B cell (primary cell): ENCODE measurements at regions not wholly inside any gene's neighbourhood (a gene's known extent, or its start where the extent isn't known, plus 50 kb on each side); places are given as distances from the start of the nearest gene placed in this dataset.
"Not testable (repeated sequence)": the region's sequence is repeated elsewhere in the genome, so short reads cannot be mapped to it uniquely, and the experiment has no call there.

Experiments
- ATAC-seq: fragments of 200-7000 bp; cut with Tn5 transposase; one replicate; pipeline ENCODE4 v1.10.0; 2021; ENCODE audit warnings: low read depth, mild to moderate bottlenecking, moderate number of reproducible peaks, moderate library complexity
- CTCF ChIA-PET: fragments of 350-600 bp; sonication (Branson Sonifier 250); formaldehyde crosslinking; loops from one replicate; lab custom pipeline; 2021; ENCODE audit warnings: antibody characterized with exemption, inconsistent platforms; lab: Charles Lee
- POLR2A ChIA-PET: fragments of 350-600 bp; sonication (Branson Sonifier 250); formaldehyde crosslinking; loops from one replicate; lab custom pipeline; 2021; ENCODE audit warnings: antibody characterized with exemption; lab: Charles Lee
- DNase-seq: peaks from one replicate; pipeline ENCODE4 v3.0.0; 2013
- H2AFZ ChIP-seq: 2 replicates; pipeline ENCODE4 v1.6.1; 2012; ENCODE audit warnings: mild to moderate bottlenecking, low read depth, low read length; ENCODE audit not compliant: insufficient read depth, poor library complexity, severe bottlenecking
- H3K27ac ChIP-seq, 2 donors: 1 replicate in 1 of 2; 2 replicates in 1 of 2; pipeline ENCODE4 v1.5.1; 2012 to 2013; ENCODE audit warnings: low read length in 2 of 2, mild to moderate bottlenecking in 2 of 2, moderate library complexity in 1 of 2
- H3K27me3 ChIP-seq, 4 experiments: fragments of 200-600 bp in 1 of 4; sonication (generic) in 1 of 4; replicated peaks in 1 of 4; 1 replicate in 2 of 4; 2 replicates in 2 of 4; pipeline versions ENCODE4 v1.6.1 to v1.7.0; 2013 to 2016; ENCODE audit warnings: low read length in 3 of 4, mild to moderate bottlenecking in 2 of 4, mixed read lengths in 1 of 4, moderate library complexity in 1 of 4; ENCODE audit not compliant: insufficient read depth in 4 of 4, control insufficient read depth in 3 of 4; ENCODE audit errors: control extremely low read depth in 1 of 4
- H3K36me3 ChIP-seq, 2 experiments: replicated peaks in 1 of 2; 1 replicate in 1 of 2; 2 replicates in 1 of 2; pipeline versions ENCODE4 v1.6.1 to v1.7.1; 2013; ENCODE audit warnings: low read length in 1 of 2; ENCODE audit not compliant: insufficient read depth in 2 of 2, control insufficient read depth in 1 of 2; ENCODE audit errors: control extremely low read depth in 1 of 2, extremely low read depth in 1 of 2
- H3K4me1 ChIP-seq, 2 donors: fragments of 200-600 bp in 1 of 2; sonication (generic) in 1 of 2; 1 replicate in 1 of 2; 2 replicates in 1 of 2; pipeline versions ENCODE4 v1.5.1 to v1.6.1; 2013 to 2017; ENCODE audit warnings: low read length in 2 of 2; ENCODE audit not compliant: control insufficient read depth in 2 of 2, insufficient read depth in 2 of 2
- H3K4me2 ChIP-seq: replicated peaks from 2 replicates; pipeline ENCODE3; 2012; ENCODE audit warnings: mild to moderate bottlenecking, low read depth, low read length; ENCODE audit not compliant: poor library complexity, severe bottlenecking
- H3K4me3 ChIP-seq, 5 experiments: fragments of 200-600 bp in 1 of 5; sonication (generic) in 1 of 5; 1 replicate in 3 of 5; 2 replicates in 2 of 5; pipeline versions ENCODE4 v1.5.1 to v1.7.0; 2011 to 2016; ENCODE audit warnings: low read length in 4 of 5, mild to moderate bottlenecking in 4 of 5, low read depth in 2 of 5, control low read depth in 1 of 5, moderate library complexity in 1 of 5; ENCODE audit not compliant: insufficient read depth in 1 of 5; ENCODE audit errors: control extremely low read depth in 1 of 5, extremely low read depth in 1 of 5
- H3K79me2 ChIP-seq: fragments of 200-600 bp; sonication (generic); one replicate; pipeline ENCODE4 v1.6.0; 2016; ENCODE audit warnings: low read length; ENCODE audit not compliant: control insufficient read depth, insufficient read depth
- H3K9ac ChIP-seq: fragments of 200-600 bp; sonication (generic); 2 replicates; pipeline ENCODE4 v1.6.1; 2017; ENCODE audit warnings: mild to moderate bottlenecking, low read length, moderate library complexity
- H3K9me3 ChIP-seq, 3 donors: one replicate each; pipeline versions ENCODE4 v1.6.1 to v1.7.1; 2013; ENCODE audit warnings: low read length in 2 of 3; ENCODE audit not compliant: control insufficient read depth in 2 of 3, insufficient read depth in 1 of 3; ENCODE audit errors: control extremely low read depth in 1 of 3
- H4K20me1 ChIP-seq: 2 replicates; pipeline ENCODE4 v1.6.0; 2012; ENCODE audit warnings: mild to moderate bottlenecking, low read length; ENCODE audit not compliant: insufficient read depth, control insufficient read depth, poor library complexity, severe bottlenecking
- H3K27ac Mint-ChIP-seq: one replicate; pipeline ENCODE4 v1.8.0; 2021; ENCODE audit warnings: mixed read lengths
- H3K27me3 Mint-ChIP-seq: one replicate; pipeline ENCODE4 v1.8.0; 2021; ENCODE audit warnings: mixed read lengths
- H3K4me1 Mint-ChIP-seq: one replicate; pipeline ENCODE4 v1.8.0; 2021; ENCODE audit warnings: mixed read lengths
- H3K4me3 Mint-ChIP-seq: one replicate; pipeline ENCODE4 v1.8.0; 2021; ENCODE audit warnings: mixed read lengths
- H3K9me3 Mint-ChIP-seq: one replicate; pipeline ENCODE4 v1.8.0; 2022; ENCODE audit warnings: mixed read lengths; ENCODE audit not compliant: insufficient read depth
- CTCF ChIP-seq: fragments of 200-600 bp; IDR thresholded peaks from one replicate; pipeline ENCODE4 v1.8.0; 2022; ENCODE audit warnings: antibody characterized with exemption, mild to moderate bottlenecking
- EZH2 ChIP-seq: IDR thresholded peaks from 2 replicates; pipeline ENCODE4 v1.6.1; 2012; ENCODE audit warnings: borderline replicate concordance, low read depth, mild to moderate bottlenecking, moderate library complexity, low read length; ENCODE audit not compliant: insufficient read depth, poor library complexity, severe bottlenecking
- WGBS: methylation state at CpG from one replicate; pipeline ENCODE4 v1.1.5; 2013; ENCODE audit warnings: missing lambda C conversion rate; ENCODE audit not compliant: insufficient coverage; 5-methylcytosine and 5-hydroxymethylcytosine counted together
- intact Hi-C: fragments of 100-400 bp; cut with micrococcal nuclease; formaldehyde crosslinking; loops from one replicate; pipeline ENCODE4 v1.10.0; 2022

GRCh38 chr9:2394087-2394741 lies 227.4 kb upstream of the VLDLR start:
- ATAC-seq, H3K27me3 ChIP-seq, H2AFZ ChIP-seq, H3K36me3 ChIP-seq, H3K4me3 ChIP-seq, H3K27me3 Mint-ChIP-seq, H3K27ac ChIP-seq, DNase-seq, H3K4me3 Mint-ChIP-seq, H3K9me3 Mint-ChIP-seq, H3K4me1 Mint-ChIP-seq, H3K27ac Mint-ChIP-seq, H3K79me2 ChIP-seq, H3K4me2 ChIP-seq, H3K9ac ChIP-seq, CTCF ChIA-PET, H4K20me1 ChIP-seq, POLR2A ChIA-PET, H3K4me1 ChIP-seq, intact Hi-C loops, H3K9me3 ChIP-seq: not testable (repeated sequence)

- ATAC-seq (no peak), DNase-seq (no peak)
- no peak overlapping the region for H3K27ac Mint-ChIP-seq
- Histone ChIP-seq H3K4me3 (no peak overlapping the region), H2AFZ (no peak overlapping the region), H3K9ac (no peak overlapping the region), H3K79me2 (no peaks in the 10 kb centered on the region), H4K20me1 (no peaks in the 10 kb centered on the region), H3K36me3 (no peaks in the 10 kb centered on the region), H3K9me3 (no peaks in the 10 kb centered on the region), H3K4me2 (no peak overlapping the region), H3K4me1 (no peaks in the 10 kb centered on the region), H3K27ac (no peak overlapping the region), H3K27me3 (no peaks in the 10 kb centered on the region)
- H3K4me1 Mint-ChIP-seq, result no peaks in the 10 kb centered on the region
- TF ChIP-seq EZH2, result no peak
- TF ChIP-seq CTCF, result no peak
- intact Hi-C loops, result no loop called here
- no CpG with 5 or more reads among the region's 2 CpGs for WGBS
- H3K27me3 Mint-ChIP-seq, result peaks cover 5% of the 10 kb centered on the region
- CTCF ChIA-PET, result no interaction called here
- no peak overlapping the region for H3K4me3 Mint-ChIP-seq
- POLR2A ChIA-PET, result no interaction called here
- no peaks in the 10 kb centered on the region for H3K9me3 Mint-ChIP-seq
These were observed 225.6 kb upstream of the VLDLR start for GRCh38 chr9:2395814-2396612.
